ENCODE measurements at regions not wholly inside any gene's neighbourhood (a gene's known extent, or its start where the extent isn't known, plus 50 kb on each side); places are given as distances from the start of the nearest gene placed in this dataset.

DNA sequence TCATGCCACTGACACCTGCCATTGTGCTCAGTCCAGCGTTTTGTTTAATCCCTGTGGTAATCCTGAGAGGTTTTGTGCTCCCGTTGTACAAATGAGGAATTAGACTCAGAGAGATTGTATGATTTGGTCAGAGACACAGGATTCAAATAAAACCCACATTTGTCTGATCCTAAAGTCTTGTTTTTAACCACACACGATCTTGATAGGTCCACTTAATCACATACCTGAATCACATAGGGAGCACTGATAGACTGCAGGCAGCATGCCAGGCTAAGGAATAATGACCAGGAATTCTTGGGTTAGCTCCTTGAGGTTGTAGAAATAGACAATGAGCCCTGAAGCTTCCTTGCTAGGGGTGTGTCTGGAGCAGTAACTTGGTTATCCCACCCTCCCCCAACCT lies 202.6 kb upstream of the RGS6 start:
- Histone ChIP-seq H3K27ac (no peak overlapping the region), H3K27me3 (ENCODE audit: insufficient read depth, low read depth) (no peaks in the 10 kb centered on the region), H3K4me2 (no peak overlapping the region), H3K4me1 (replicated peaks; ENCODE audit: insufficient read depth) (no peaks in the 10 kb centered on the region), H3K4me3 (no peak overlapping the region), H2AFZ (no peak overlapping the region), H3K9me3 (ENCODE audit: insufficient read depth, low read depth) (no peaks in the 10 kb centered on the region), H3K36me3 (ENCODE audit: low read depth) (peaks cover 35% of the 10 kb centered on the region), H3F3A (ENCODE audit: insufficient read depth, low read depth) (peaks cover 8% of the 10 kb centered on the region), H3K9me2 (ENCODE audit: insufficient read depth) (no peaks in the 10 kb centered on the region), H4K20me1 (ENCODE audit: insufficient read depth) (no peaks in the 10 kb centered on the region), H3K79me2 (ENCODE audit: low read depth) (no peaks in the 10 kb centered on the region)
- intact Hi-C loops (cut with micrococcal nuclease; ENCODE audit: unreplicated experiment): no loop called here
- TF ChIP-seq, protein P1, sequence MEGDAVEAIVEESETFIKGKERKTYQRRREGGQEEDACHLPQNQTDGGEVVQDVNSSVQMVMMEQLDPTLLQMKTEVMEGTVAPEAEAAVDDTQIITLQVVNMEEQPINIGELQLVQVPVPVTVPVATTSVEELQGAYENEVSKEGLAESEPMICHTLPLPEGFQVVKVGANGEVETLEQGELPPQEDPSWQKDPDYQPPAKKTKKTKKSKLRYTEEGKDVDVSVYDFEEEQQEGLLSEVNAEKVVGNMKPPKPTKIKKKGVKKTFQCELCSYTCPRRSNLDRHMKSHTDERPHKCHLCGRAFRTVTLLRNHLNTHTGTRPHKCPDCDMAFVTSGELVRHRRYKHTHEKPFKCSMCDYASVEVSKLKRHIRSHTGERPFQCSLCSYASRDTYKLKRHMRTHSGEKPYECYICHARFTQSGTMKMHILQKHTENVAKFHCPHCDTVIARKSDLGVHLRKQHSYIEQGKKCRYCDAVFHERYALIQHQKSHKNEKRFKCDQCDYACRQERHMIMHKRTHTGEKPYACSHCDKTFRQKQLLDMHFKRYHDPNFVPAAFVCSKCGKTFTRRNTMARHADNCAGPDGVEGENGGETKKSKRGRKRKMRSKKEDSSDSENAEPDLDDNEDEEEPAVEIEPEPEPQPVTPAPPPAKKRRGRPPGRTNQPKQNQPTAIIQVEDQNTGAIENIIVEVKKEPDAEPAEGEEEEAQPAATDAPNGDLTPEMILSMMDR (conservative IDR thresholded peaks at IDR 0.05): no peak
- no peak for TF ChIP-seq EZH2 (IDR thresholded peaks at IDR 0.05; ENCODE audit: low read depth)
- CTCF ChIA-PET: no interaction called here
- no peak for DNase-seq
- POLR2A ChIA-PET (ENCODE audit: unreplicated experiment): no interaction called here
- no TSS peak for BruUV-seq (replicated peaks)

DNA sequence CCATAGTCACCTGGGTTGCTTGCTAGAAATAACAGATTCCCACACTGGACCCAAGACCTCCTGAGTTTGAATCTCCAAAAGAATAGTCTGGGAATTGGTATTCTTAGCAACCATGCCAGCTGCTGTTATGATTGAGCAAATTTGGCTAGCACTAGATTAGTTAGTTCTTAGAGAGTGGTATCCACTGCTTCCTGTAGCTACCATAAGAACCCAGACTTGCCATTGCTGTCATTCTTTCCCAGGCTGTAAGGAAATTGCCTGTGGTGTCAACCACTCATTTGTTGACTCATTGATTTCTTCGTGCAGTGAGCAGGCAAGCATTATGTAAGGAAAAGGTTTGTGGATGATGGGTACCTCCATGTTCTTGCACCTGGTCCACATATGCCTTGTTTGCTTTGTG lies 201.8 kb upstream of the RGS6 start:
- no peak overlapping the region for H2AFZ ChIP-seq
- CTCF ChIA-PET: no interaction called here
- H3K36me3 ChIP-seq (ENCODE audit: low read depth): peaks cover 34% of the 10 kb centered on the region
- peaks cover 5% of the 10 kb centered on the region for H3F3A ChIP-seq (ENCODE audit: insufficient read depth, low read depth)
- H3K4me1 ChIP-seq (replicated peaks; ENCODE audit: insufficient read depth): no peaks in the 10 kb centered on the region
- no peak overlapping the region for H3K4me2 ChIP-seq
- TF ChIP-seq EZH2 (IDR thresholded peaks at IDR 0.05; ENCODE audit: low read depth): no peak
- TF ChIP-seq, protein P1 (conservative IDR thresholded peaks at IDR 0.05): no peak
- intact Hi-C loops (cut with micrococcal nuclease; ENCODE audit: unreplicated experiment): no loop called here
- H3K4me3 ChIP-seq: no peak overlapping the region
- no peak for DNase-seq
- POLR2A ChIA-PET (ENCODE audit: unreplicated experiment): no interaction called here
- H3K27ac ChIP-seq: no peak overlapping the region
- H3K27me3 ChIP-seq (ENCODE audit: insufficient read depth, low read depth): no peaks in the 10 kb centered on the region
- H3K9me3 ChIP-seq (ENCODE audit: insufficient read depth, low read depth): no peaks in the 10 kb centered on the region
- no TSS peak for BruUV-seq (replicated peaks)
- no peaks in the 10 kb centered on the region for H3K9me2 ChIP-seq (ENCODE audit: insufficient read depth)
- H4K20me1 ChIP-seq (ENCODE audit: insufficient read depth): no peaks in the 10 kb centered on the region
- H3K79me2 ChIP-seq (ENCODE audit: low read depth): no peaks in the 10 kb centered on the region

DNA sequence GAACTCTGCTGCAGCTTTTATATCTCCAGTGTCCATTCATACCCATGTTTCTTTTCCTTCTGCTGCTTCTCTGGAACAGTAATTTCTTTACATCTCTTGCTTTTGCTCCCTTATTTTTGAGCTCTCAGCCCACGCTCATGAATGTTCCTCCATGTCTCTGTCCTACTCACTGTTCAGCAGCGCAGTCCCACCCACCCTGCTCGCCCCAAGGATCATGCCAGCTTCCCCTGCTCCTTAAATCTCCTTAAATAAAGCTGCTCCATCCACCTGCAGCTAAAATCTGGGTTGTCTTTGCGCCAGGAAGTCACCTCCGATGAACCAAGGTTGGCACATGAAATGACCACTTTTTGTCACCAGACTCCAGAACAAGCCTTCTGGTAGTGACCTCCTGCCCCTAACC lies 201.1 kb upstream of the RGS6 start:
- POLR2A ChIA-PET (ENCODE audit: unreplicated experiment): no interaction called here
- no peaks in the 10 kb centered on the region for H3K9me3 ChIP-seq (ENCODE audit: insufficient read depth, low read depth)
- H3K27ac ChIP-seq: no peak overlapping the region
- no peak overlapping the region for H2AFZ ChIP-seq
- TF ChIP-seq, protein P1 (conservative IDR thresholded peaks at IDR 0.05): no peak
- TF ChIP-seq EZH2 (IDR thresholded peaks at IDR 0.05; ENCODE audit: low read depth): no peak
- H3F3A ChIP-seq (ENCODE audit: insufficient read depth, low read depth): no peaks in the 10 kb centered on the region
- H3K9me2 ChIP-seq (ENCODE audit: insufficient read depth): no peaks in the 10 kb centered on the region
- no peaks in the 10 kb centered on the region for H3K79me2 ChIP-seq (ENCODE audit: low read depth)
- no peaks in the 10 kb centered on the region for H3K27me3 ChIP-seq (ENCODE audit: insufficient read depth, low read depth)
- no TSS peak for BruUV-seq (replicated peaks)
- no peak overlapping the region for H3K4me3 ChIP-seq
- no peak for DNase-seq
- intact Hi-C loops (cut with micrococcal nuclease; ENCODE audit: unreplicated experiment): no loop called here
- CTCF ChIA-PET: no interaction called here
- no peaks in the 10 kb centered on the region for H3K4me1 ChIP-seq (replicated peaks; ENCODE audit: insufficient read depth)
- peaks cover 35% of the 10 kb centered on the region for H3K36me3 ChIP-seq (ENCODE audit: low read depth)
- H3K4me2 ChIP-seq: no peak overlapping the region
- H4K20me1 ChIP-seq (ENCODE audit: insufficient read depth): no peaks in the 10 kb centered on the region

Measured in PC-9 (cell line).